ENCODE measurements at regions not wholly inside any gene's neighbourhood (a gene's known extent, or its start where the extent isn't known, plus 50 kb on each side); places are given as distances from the start of the nearest gene placed in this dataset.

GRCh38 chr4:62627141-62627540, 1427.0 kb downstream of the ADGRL3 start:
- H3K18ac ChIP-seq (ENCODE audit: low read depth, low read length), result no peak overlapping the region
- H3K27ac ChIP-seq (ENCODE audit: insufficient read depth, low read length), result no peak overlapping the region
- H4K5ac ChIP-seq (ENCODE audit: low read depth, low read length), result no peak overlapping the region
- dilution Hi-C loops (cut with HindIII; ENCODE audit: low sequenced_read_pairs, unreplicated experiment) (no loop called here), intact Hi-C loops (cut with micrococcal nuclease) (no loop called here), in situ Hi-C loops (cut with MboI; ENCODE audit: low sequenced_read_pairs) (no loop called here)
- no peak overlapping the region for H3K4ac ChIP-seq (ENCODE audit: low read depth, low read length)
- H2AFZ ChIP-seq (replicated peaks; ENCODE audit: low read length, poor library complexity), result no peak overlapping the region
- H3K4me1 ChIP-seq (ENCODE audit: control insufficient read depth, insufficient read depth, low read length), result no peaks in the 10 kb centered on the region
- no peak overlapping the region for H3K56ac ChIP-seq (ENCODE audit: extremely low read depth, insufficient read depth, low read length)
- BruUV-seq (replicated peaks), result no TSS peak
- H3K36me3 ChIP-seq (ENCODE audit: control insufficient read depth, insufficient read depth, low read length), result no peaks in the 10 kb centered on the region
- H3K27me3 ChIP-seq (ENCODE audit: control insufficient read depth, insufficient read depth, low read length), result no peaks in the 10 kb centered on the region
- no peak overlapping the region for H2BK5ac ChIP-seq (ENCODE audit: low read depth, low read length, poor library complexity, severe bottlenecking)
- CTCF ChIA-PET, result no interaction called here
- no peak for ATAC-seq (ENCODE audit: low read depth)
- no peak overlapping the region for H3K14ac ChIP-seq (replicated peaks; ENCODE audit: low read depth, low read length)
- H3K23ac ChIP-seq (ENCODE audit: low read depth, low read length), result no peak overlapping the region
- no peak overlapping the region for H4K8ac ChIP-seq (ENCODE audit: low read depth in 2 of 2, low read length in 2 of 2)
- H4K20me1 ChIP-seq (ENCODE audit: insufficient read depth, low read length), result no peaks in the 10 kb centered on the region
- H3K79me1 ChIP-seq (ENCODE audit: low read depth in 1 of 2, low read length in 2 of 2), result no peaks in the 10 kb centered on the region
- no peak for TF ChIP-seq CEBPB (IDR thresholded peaks at IDR 0.05; ENCODE audit: low read depth, low read length)
- TF ChIP-seq RFX5 (IDR thresholded peaks at IDR 0.05; ENCODE audit: low read depth, low read length), result no peak
- no peak for TF ChIP-seq MAFK (IDR thresholded peaks at IDR 0.05; ENCODE audit: low read depth, low read length)
- no peak for TF ChIP-seq CTCF (conservative IDR thresholded peaks at IDR 0.05; ENCODE audit: low read depth, low read length)
- no peak for TF ChIP-seq ELK1 (IDR thresholded peaks at IDR 0.05; ENCODE audit: borderline replicate concordance, low read depth, low read length)
- no peak for TF ChIP-seq RAD21 (IDR thresholded peaks at IDR 0.05; ENCODE audit: low read length)
- no peak for TF ChIP-seq NFE2L2 (IDR thresholded peaks at IDR 0.05; ENCODE audit: low read depth, low read length)
- no peak for TF ChIP-seq RCOR1 (IDR thresholded peaks at IDR 0.05; ENCODE audit: insufficient replicate concordance, low read length)
- TF ChIP-seq MXI1 (IDR thresholded peaks at IDR 0.05; ENCODE audit: borderline replicate concordance, low read depth, low read length), result no peak
- TF ChIP-seq POLR2A (IDR thresholded peaks at IDR 0.05; ENCODE audit: low read depth, low read length), result no peak
- no peak for TF ChIP-seq BHLHE40 (IDR thresholded peaks at IDR 0.05; ENCODE audit: low read depth, low read length)
- TF ChIP-seq USF2 (IDR thresholded peaks at IDR 0.05; ENCODE audit: low read depth, low read length), result no peak
- TF ChIP-seq FOS (IDR thresholded peaks at IDR 0.05; ENCODE audit: low read depth, low read length), result no peak
- no peak for TF ChIP-seq CHD1 (IDR thresholded peaks at IDR 0.05; ENCODE audit: low read depth, low read length)
- no peak for TF ChIP-seq SMC3 (IDR thresholded peaks at IDR 0.05; ENCODE audit: low read depth, low read length)
- TF ChIP-seq MAZ (IDR thresholded peaks at IDR 0.05; ENCODE audit: borderline replicate concordance, low read depth, low read length), result no peak
- no peak overlapping the region for H2BK15ac ChIP-seq (ENCODE audit: low read depth, low read length)
- no peak for DNase-seq
- no peak overlapping the region for H4K91ac ChIP-seq (ENCODE audit: insufficient read depth, low read depth, low read length)
- POLR2A ChIA-PET (ENCODE audit: unreplicated experiment), result no interaction called here
- no peak overlapping the region for H2AK5ac ChIP-seq (ENCODE audit: low read depth, low read length)
- no peak overlapping the region for H3K4me2 ChIP-seq (ENCODE audit: low read depth, low read length)
- no peaks in the 10 kb centered on the region for H3K9me1 ChIP-seq (ENCODE audit: insufficient read depth, low read length)
- H2BK20ac ChIP-seq (ENCODE audit: low read depth, low read length), result no peak overlapping the region
- H2AK9ac ChIP-seq (replicated peaks; ENCODE audit: low read depth, low read length, poor library complexity), result no peak overlapping the region
- no peak overlapping the region for H3K9ac ChIP-seq (ENCODE audit: low read depth, low read length)
- H3K4me3 ChIP-seq (ENCODE audit: insufficient read depth, low read depth, low read length), result no peak overlapping the region
- H2BK120ac ChIP-seq (ENCODE audit: low read depth, low read length), result no peak overlapping the region
- WGBS, 2 experiments (ENCODE audit: extremely low coverage in 2 of 2, insufficient read length in 1 of 2), result no CpG with 5 or more reads among the region's 3 CpGs
- peaks cover 3% of the 10 kb centered on the region for H3K9me3 ChIP-seq (ENCODE audit: control insufficient read depth, insufficient read depth, low read length)

Measured in IMR-90 (cell line).